HG02938 (cell line): ENCODE measurements at regions not wholly inside any gene's neighbourhood (a gene's known extent, or its start where the extent isn't known, plus 50 kb on each side); places are given as distances from the start of the nearest gene placed in this dataset.
"Not testable (repeated sequence)": the region's sequence is repeated elsewhere in the genome, so short reads cannot be mapped to it uniquely, and the experiment has no call there.

Source experiments
- ATAC-seq: cut with Tn5 transposase; IDR thresholded peaks from one replicate; pipeline ENCODE4 v1.9.1; 2021; ENCODE audit warnings: mild to moderate bottlenecking, moderate library complexity; ENCODE audit not compliant: unreplicated experiment

DNA sequence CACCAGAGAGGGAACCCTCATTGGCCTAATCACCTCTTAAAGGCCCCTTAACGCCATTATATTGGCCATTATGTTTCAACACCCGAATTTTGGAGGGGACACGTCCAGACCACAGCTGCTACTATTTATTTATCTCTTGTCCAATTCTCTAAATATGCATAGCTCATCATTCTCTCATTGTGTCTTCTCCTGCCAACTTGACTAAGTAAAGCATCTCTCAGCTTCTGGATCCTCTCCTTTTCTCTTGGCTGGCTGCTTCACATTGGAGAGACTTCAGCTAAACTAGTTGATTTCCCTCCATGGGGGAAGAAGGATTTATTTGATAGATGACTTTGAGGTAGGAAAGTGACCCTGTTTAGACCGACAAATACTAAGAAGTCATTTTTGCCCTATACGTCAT is 120.4 kb upstream of the KRR1 start:
- ATAC-seq = no peak

DNA sequence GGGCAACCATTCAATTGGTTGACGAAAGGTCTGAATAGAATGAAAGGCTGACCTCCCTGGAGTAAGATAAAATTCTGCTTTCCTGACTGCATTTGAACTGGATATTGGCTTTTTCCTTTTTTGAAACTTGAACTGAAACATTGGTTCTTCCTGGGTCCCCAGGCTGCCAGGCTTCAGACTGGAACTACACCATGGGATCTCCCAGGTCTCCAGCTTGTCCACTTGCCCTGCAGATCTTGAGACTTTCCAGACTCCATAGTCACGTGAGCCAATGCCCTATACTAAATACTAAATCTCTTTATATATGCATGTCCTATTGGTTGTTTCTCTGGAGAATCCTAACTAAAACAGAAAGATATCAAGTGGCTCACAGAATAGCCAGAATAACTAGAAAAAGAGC is 118.7 kb upstream of the KRR1 start:
- no peak for ATAC-seq

DNA sequence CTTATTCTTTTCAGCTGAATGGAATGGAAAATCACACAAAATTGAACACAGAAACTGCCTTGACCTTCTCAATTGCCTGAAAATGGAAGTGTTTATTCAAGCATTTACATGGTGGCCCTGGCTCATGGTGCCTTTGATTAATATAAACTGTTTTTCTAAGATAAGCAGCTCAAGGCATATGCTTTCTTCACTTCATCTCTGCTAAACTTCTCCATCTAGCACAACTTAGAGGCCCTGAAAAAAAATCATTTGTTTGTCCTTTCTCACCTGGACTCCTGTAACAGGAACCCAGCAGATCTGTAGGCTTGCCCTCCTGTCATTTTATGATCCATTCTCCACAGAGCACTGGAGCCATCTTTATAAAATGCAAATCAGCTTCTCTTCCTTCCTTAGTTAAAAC is 117.5 kb upstream of the KRR1 start:
- ATAC-seq = no peak

DNA sequence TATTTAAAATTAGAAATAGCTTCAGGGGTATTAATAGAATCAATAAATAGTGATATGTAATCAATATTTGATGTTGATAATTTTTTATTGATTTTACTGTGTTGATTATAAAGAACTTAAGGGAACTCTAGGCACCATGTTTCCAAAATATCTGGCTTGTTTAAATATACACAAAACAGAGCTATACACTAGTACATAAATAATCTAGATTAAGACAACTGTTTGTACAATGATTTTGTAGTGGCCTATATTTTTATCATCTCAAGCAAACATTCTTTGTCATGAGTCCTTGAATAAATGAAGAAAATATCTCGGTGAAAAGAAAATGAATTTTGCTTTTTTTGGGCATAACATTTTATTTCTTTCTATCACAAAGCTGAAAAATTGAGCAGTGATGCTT is 117.1 kb upstream of the KRR1 start:
- no peak for ATAC-seq

DNA sequence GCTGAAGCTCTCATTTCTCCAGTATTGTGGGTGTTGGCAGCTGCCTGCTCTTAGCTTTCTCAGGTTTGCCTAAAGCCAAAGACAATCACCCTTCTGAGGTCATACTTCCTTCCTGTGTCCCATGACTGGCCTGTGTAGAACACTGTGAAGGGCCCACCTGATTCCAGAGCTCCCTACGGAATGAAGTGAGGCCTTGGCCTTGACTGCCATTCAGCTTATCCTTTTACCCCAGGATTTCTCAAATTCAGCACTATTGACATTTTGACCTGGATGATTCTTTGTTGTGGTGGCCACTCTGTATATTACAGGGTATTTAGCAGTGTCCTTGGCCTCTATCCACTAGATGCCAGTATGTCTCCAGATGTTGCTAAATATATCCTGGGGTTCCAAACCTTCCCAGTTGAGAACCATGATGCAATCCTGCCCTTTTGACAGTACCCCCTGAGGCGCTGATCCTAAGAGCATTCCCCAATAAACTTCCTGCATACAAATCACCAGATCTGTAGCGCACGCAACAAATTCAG is 112.3 kb upstream of the KRR1 start:
- no peak for ATAC-seq

DNA sequence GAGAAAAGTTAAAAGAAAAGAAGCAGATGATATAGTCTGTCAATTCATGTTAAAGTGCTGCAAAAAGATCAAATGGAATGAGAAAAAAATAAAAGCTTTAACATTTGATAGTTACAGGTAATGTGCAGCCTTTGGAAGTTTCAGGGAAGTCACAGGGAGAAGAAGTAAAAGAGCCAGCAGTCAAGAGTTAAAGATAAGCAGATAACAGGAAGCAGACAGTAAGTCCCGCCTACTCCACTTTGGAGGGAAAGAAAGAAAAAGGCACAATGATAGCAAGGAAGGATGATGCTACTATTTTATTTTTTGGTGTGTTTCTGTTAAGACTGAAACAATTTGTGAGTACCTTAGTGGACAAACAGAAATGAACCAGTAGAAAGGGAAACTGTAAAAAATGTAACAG is 111.1 kb upstream of the KRR1 start:
- no peak for ATAC-seq

DNA sequence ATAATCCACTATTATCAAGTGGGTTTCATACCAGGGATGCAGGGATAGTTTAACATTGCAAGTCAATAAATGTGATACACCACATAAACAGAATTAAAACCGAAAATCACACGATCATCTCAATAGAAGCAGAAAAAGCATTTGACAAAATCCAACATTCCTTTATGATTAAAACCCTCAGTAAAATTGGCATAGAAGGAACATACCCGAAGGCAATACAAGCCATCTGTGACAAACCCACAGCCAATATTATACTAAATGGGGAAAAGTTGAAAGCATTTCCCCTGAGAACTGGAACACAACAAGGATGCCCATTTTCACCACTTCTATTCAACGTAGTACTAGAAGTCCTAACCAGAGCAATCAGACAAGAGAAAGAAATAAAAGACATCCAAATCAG is 103.0 kb upstream of the KRR1 start:
- not testable (repeated sequence) for ATAC-seq

DNA sequence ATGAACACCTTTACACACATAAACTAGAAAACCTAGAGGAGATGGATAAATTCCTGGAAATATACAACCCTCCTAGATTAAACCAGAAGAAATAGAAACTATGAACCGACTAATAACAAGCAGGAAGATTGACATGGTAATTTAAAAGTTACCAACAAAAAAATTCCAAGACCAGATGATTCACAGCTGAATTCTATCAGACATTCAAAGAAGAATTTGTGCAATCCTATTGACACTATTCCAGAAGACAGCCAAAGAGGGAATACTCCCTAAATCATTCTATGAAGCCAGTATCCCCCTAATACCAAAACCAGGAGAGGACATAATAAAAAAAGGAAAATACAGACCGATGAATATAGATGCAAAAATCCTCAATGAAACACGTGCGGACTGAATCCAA is 102.6 kb upstream of the KRR1 start:
- no peak for ATAC-seq

DNA sequence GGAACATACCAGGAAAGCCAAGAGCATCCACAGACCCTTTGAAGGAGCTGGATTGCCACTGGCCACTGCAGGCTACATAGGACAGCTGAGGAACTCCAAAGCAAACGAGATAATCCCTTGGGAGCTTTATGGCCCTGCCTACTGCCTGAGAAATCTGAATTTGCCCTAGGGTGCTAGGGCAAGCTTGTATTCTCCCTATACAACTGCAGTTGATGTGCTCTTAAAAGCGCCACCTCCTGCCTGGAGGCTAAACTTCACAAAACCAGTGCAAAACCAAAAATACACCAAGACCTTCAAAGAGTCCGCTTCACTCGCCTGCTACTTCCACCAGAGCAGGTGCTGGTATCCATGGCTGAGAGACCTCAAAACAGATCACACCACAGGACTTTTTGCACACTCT is 99.6 kb upstream of the KRR1 start:
- no peak for ATAC-seq

DNA sequence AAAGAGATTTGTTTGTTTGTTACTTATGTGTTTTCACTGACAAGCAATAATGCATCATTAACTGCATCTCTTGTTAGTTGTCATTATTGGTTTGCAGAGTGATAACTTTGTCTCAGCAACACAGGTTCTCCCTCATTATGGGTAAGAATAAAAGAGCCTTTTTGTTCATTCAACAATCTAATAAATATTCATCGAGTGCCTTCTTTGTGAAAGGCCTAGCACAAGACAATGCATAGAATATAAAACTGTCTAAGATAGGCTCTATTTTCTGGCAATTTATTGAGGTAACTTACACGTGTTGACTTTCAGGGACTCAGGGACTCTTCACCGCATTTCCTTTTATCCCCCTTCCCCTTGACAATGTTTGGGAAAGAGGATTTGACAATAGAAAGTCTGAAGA is 95.5 kb upstream of the KRR1 start:
- no peak for ATAC-seq

DNA sequence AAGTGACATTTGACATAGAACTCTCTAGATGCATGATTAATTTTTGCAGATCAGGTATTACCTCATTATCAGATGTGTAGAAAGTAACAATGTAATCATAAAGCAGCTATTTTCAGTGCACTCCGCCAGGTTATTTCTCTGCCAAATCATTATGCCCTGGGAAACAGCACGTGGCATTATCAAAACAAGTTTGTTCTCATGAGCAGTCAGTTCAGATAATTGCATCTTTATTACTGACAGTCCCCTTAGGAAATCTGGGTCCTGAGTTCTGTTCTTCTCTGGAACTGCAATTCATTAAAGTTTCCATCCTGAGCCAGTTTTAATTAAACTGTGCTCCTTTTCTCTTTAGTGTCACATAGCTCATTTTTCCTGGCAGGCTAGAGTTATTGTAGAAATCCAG is 94.7 kb upstream of the KRR1 start:
- no peak for ATAC-seq

DNA sequence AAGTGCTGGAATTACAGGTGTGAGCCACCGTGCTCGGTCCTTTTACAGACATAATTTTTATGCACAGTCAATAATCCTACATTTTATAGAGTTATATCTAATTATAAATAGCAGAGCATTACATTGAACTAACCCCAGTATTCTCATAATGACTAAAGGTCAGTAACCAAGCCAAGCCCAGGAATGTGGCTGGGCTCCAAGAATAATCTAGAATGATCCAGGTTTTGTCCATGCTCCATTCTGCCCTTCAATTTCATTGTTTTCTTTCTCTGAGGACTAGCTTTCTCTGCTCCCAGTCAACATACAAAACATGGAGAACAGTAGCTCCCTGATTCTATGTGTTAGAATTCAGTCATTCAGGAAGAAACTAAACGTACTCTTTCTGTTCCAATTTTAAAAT is 92.1 kb upstream of the KRR1 start:
- no peak for ATAC-seq

DNA sequence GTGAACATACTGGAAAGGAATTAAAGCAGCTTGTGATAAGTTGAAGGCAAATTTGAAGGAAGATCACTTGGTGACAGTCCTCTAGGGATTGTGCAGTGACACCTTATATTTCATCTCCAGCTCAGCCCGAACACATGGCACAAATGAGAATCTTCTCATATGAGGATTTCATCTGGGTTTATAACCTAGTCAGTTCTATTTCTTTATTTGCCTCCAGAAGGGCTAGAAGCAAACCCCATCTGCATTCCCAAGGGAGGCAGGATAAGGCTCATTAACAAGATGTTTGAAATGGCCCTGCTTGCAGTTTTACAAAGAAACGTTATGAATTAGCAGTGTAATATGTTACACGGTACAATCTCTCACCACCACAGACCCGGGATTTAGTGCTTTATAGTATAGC is 90.7 kb upstream of the KRR1 start:
- no peak for ATAC-seq

DNA sequence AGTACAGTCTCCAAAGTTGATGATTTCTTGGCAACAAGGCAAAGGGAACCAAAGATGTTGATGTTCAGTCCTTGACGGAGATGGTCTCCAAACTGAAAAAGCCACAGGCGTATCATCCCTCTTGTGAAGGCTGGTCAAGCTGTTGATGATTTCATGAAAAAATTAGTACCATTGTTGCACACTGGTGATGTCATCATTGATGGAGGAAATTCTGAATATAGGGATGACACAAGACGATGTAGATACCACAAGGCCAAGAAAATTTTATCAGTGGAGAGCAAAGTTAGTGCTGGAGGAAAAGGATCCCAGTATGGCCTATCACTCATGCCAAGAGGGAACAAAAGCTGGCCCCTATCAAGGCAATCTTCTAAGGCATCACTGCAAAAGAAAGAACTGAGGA is 88.7 kb upstream of the KRR1 start:
- ATAC-seq = no peak

DNA sequence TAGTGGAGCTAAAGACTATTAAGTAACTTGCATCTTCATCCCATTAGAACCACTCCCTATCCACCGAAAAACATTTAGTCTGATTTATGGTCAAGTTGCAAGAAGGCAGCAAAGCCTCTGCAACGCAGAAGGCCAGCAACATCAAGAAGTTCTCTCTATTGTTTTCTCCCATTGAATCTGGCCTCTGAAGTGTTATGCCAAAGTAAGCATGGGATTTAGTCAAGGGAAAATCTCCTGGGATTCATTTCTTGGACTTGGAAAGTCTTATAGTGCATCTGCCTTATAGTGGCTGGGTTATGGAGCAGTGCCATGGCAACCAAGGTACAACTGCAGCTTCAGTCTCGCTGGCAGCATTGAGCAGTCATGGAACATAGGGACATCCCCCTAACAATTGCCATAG is 87.7 kb upstream of the KRR1 start:
- no peak for ATAC-seq

DNA sequence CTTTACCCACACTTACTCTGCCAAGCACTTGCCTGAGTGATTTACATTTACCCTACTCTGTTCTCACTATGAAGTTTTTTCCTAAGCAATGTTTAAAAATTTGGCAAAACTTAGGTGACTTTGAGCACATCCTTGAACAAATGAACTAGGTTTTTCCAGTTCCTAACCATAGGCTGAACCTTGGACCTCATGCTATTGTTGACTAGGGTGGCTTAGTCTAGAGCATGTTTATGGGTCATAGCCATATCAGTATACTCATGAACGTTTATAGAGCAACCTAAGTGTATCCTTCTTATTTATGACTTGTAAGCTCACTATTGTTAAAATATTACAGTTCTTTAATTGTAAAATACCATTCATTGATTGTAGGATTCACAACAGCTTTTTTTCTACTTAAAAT is 85.0 kb upstream of the KRR1 start:
- ATAC-seq = no peak

DNA sequence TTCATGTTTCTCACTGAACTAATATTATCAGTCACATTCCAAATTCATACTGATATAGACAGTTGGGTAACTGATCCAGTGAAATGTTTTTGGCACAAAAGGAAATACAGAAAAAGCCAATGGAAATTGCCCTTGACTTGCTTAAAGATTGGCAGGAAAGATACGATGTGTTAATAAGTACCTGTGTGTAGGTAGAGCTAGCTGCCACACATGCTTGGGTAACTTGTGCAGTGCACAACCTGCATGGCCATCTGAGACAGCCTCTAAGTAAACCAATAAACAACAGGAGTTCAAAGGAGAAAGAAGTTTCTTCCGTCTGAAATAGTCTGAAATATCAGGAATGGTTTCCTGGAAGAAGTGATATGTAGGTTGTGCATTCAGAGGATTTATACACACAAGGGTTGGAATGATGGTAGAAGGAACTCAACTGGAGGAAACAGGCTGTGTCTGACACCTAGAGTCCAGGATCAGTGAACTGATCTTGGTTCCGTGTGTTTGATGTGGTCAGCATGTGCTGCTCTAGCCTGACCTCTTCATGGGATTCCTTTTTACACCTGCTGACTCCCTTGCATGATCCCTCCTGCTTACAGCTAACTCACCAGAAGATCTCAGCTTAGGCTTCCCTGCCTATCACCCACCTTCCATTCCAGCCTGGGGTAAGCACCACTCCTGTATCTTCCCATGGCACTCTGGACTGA is 81.4 kb upstream of the KRR1 start:
- no peak for ATAC-seq

DNA sequence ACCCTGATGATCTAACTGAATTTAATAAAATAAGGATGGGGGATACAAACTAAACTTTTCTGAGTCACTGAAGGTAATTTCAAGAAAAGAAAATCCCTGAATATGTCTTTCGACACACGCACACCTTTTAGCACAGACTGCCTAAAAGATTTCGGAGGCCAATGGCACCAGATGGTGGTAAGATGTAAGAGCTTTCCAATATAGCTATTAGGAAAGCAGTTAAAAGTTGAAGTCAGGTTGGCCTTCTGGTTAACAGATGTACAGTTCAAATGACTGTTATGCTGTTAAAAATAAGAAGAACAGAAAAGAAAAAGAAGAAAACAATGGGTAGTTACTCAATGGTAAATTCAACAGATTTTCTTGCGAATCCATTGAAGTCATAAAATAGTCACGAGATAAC is 80.7 kb upstream of the KRR1 start:
- no peak for ATAC-seq

DNA sequence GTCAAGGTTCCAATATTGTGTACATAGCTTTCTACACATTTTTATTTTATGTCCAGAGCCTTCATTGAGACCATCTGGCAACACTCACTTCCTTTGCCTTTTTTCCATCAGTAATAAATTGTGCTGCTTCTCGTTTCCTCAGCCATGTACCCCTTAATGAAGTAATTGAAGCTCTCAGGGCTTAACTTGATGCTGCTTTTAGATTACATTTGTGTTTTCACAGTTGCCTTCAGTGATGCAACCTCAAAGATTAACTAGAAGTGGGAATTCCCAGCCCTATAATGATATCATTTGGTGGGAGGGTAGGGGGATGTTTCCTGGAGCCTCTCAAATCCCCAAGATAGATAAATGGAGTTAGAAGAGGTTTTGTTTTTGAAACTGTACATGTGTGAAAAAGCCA is 80.2 kb upstream of the KRR1 start:
- ATAC-seq = no peak

DNA sequence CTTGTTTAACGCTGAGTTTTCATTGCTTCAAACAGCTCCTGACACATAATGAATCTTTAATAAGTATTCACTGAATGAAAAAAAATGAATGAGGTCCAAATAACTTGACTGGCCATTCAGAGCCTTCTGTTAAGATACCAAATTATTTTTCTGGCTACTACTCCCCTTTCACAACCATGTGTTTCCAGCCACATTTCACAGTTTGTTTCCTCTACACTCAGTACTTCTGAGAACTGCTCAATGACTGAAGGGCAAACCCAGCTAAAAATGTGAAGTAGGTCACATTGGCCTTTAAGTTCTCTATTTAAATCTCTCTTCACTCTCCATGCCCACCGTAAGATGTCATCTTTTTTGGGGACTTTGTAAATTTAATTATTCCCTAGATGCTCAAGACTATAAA is 78.4 kb upstream of the KRR1 start:
- no peak for ATAC-seq

DNA sequence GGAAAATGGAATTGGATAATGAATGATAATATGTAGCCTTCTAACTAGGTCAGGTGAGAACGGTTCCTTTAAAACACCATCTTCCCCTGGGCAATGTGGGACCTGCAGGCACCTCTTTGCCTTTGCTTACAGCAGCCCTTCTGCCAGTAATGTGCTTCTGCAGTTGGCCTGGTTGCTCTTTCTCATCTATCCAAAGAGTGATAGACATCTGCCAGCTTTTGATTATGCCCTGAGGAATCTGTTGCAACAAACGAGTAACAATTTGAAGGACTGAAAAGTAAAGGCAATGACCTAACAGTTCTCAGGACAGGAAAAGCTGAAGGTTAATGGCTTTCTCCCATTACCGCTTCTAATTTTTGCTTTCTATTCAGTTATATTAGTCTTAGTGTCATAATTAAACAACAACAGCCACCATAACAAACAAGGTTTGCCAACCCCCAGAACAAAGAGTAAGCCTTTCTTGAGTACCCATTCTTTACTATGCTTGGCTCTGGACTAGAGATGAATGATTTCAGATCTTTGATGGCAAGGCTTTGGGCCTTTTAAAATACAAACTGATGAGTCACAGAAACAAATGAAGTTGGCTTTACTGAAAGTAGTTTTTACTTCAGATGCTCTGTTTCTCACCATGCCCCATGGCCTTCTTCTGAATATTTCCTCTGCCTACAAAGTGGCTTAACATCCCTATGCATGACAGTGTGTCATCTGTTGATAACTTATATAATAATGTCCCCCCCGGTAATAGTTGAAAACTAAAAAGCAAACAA is 76.1 kb upstream of the KRR1 start:
- no peak for ATAC-seq

DNA sequence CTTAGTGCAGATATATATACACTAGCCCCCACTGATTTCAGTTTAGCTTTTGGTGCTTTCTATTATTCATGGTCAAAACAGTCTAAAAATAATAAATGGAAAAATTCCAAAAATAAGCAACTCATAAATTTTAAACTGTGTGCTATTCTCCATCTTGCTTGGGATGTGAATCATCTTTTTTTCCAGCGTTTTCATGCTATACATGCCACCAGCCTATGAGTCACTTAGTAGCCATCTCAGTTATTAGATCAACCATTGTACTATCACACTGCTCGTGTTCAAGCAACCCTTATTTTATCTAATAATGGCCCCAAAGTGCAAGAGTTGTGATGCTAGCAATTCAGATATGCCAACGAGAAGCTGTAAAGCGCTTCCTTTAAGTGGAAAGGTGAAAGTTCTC is 73.9 kb upstream of the KRR1 start:
- ATAC-seq = no peak

DNA sequence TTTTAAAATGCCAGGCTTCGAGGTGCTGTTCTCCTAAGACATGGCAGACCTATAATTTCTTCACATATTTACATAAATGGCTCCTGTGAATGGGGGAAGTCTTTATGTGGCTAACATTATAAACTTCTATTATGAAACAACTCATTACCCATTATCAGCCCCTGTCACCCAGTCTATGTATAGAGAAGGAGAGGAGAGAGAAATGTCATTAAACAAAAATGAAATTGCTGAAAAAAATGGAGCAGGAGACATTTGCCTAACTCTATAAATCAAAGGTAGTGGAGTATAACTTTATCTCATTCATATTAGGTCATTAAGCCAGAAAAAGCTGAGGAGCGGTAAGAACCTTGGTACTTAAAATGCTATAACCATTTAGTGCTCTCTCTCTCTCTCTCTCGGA is 71.9 kb upstream of the KRR1 start:
- no peak for ATAC-seq
